ENCODE measurements at regions not wholly inside any gene's neighbourhood (a gene's known extent, or its start where the extent isn't known, plus 50 kb on each side); places are given as distances from the start of the nearest gene placed in this dataset.

GRCh38 chr11:10386861-10387205 is 68.2 kb upstream of the AMPD3 start:
- DNase-seq (ENCODE audit: extremely low read depth, insufficient read length), result no peak
- TF ChIP-seq CTCF (IDR thresholded peaks at IDR 0.05; ENCODE audit: insufficient read depth, low read length, poor library complexity, severe bottlenecking), result no peak
- Histone ChIP-seq H3K36me3 (ENCODE audit: control insufficient read depth, insufficient read depth, low read length) (no peaks in the 10 kb centered on the region), H3K4me3 (replicated peaks; ENCODE audit: low read depth, low read length) (no peak overlapping the region), H3K27me3 (replicated peaks; ENCODE audit: control insufficient read depth, insufficient read depth, low read length) (no peaks in the 10 kb centered on the region)

GRCh38 chr11:10387206-10388083 is 67.6 kb upstream of the AMPD3 start:
- DNase-seq (ENCODE audit: extremely low read depth, insufficient read length), result no peak
- no peak for TF ChIP-seq CTCF (IDR thresholded peaks at IDR 0.05; ENCODE audit: insufficient read depth, low read length, poor library complexity, severe bottlenecking)
- no peak overlapping the region for H3K4me3 ChIP-seq (replicated peaks; ENCODE audit: low read depth, low read length)
- no peaks in the 10 kb centered on the region for H3K27me3 ChIP-seq (replicated peaks; ENCODE audit: control insufficient read depth, insufficient read depth, low read length)
- no peaks in the 10 kb centered on the region for H3K36me3 ChIP-seq (ENCODE audit: control insufficient read depth, insufficient read depth, low read length)

- no peak for TF ChIP-seq CTCF (IDR thresholded peaks at IDR 0.05; ENCODE audit: insufficient read depth, low read length, poor library complexity, severe bottlenecking)
Observed at GRCh38 chr11:10388101-10388500, 67.0 kb upstream of the AMPD3 start.

GRCh38 chr11:10388574-10388973 is 66.5 kb upstream of the AMPD3 start:
- no peak for DNase-seq (ENCODE audit: extremely low read depth, insufficient read length)
- TF ChIP-seq CTCF (IDR thresholded peaks at IDR 0.05; ENCODE audit: insufficient read depth, low read length, poor library complexity, severe bottlenecking), result no peak
- Histone ChIP-seq H3K27me3 (replicated peaks; ENCODE audit: control insufficient read depth, insufficient read depth, low read length) (no peaks in the 10 kb centered on the region), H3K36me3 (ENCODE audit: control insufficient read depth, insufficient read depth, low read length) (no peaks in the 10 kb centered on the region), H3K4me3 (replicated peaks; ENCODE audit: low read depth, low read length) (no peak overlapping the region)

More at GRCh38 chr11:10388101-10388500, 67.0 kb upstream of the AMPD3 start:
- H3K27me3 ChIP-seq (replicated peaks; ENCODE audit: control insufficient read depth, insufficient read depth, low read length), result no peaks in the 10 kb centered on the region
- no peak for DNase-seq (ENCODE audit: extremely low read depth, insufficient read length)
- no peaks in the 10 kb centered on the region for H3K36me3 ChIP-seq (ENCODE audit: control insufficient read depth, insufficient read depth, low read length)
- no peak overlapping the region for H3K4me3 ChIP-seq (replicated peaks; ENCODE audit: low read depth, low read length)

GRCh38 chr11:10390375-10390774 is 64.7 kb upstream of the AMPD3 start:
- no peak for DNase-seq (ENCODE audit: extremely low read depth, insufficient read length)
- Histone ChIP-seq H3K27me3 (replicated peaks; ENCODE audit: control insufficient read depth, insufficient read depth, low read length) (no peaks in the 10 kb centered on the region), H3K4me3 (replicated peaks; ENCODE audit: low read depth, low read length) (no peak overlapping the region), H3K36me3 (ENCODE audit: control insufficient read depth, insufficient read depth, low read length) (no peaks in the 10 kb centered on the region)
- TF ChIP-seq CTCF (IDR thresholded peaks at IDR 0.05; ENCODE audit: insufficient read depth, low read length, poor library complexity, severe bottlenecking), result no peak
